ENCODE measurements at regions not wholly inside any gene's neighbourhood (a gene's known extent, or its start where the extent isn't known, plus 50 kb on each side); places are given as distances from the start of the nearest gene placed in this dataset.

DNA sequence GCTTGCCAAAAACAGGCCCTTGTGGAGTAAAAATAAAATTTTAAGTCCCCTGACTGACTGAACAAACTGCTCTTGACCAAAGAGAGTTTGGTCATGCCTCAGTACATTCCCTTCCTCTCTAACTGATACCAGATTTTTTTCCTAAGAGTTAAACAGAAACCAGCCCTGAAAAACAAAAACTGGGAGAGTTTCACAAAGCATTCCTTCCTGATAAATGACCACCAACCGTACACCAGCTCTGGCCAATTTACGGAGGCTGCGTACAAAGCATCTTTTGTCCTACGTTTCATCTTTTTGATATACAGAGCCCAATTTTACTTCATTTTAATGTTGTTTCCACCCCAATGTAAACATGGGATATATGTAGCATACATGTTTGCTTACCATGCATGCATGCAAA, 477.4 kb upstream of the HTR1E start:
- TF ChIP-seq, protein P1, sequence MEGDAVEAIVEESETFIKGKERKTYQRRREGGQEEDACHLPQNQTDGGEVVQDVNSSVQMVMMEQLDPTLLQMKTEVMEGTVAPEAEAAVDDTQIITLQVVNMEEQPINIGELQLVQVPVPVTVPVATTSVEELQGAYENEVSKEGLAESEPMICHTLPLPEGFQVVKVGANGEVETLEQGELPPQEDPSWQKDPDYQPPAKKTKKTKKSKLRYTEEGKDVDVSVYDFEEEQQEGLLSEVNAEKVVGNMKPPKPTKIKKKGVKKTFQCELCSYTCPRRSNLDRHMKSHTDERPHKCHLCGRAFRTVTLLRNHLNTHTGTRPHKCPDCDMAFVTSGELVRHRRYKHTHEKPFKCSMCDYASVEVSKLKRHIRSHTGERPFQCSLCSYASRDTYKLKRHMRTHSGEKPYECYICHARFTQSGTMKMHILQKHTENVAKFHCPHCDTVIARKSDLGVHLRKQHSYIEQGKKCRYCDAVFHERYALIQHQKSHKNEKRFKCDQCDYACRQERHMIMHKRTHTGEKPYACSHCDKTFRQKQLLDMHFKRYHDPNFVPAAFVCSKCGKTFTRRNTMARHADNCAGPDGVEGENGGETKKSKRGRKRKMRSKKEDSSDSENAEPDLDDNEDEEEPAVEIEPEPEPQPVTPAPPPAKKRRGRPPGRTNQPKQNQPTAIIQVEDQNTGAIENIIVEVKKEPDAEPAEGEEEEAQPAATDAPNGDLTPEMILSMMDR (IDR thresholded peaks at IDR 0.05), result no peak
- no peak for TF ChIP-seq ZFX (IDR thresholded peaks at IDR 0.05; ENCODE audit: borderline replicate concordance)

Measured in 22Rv1 (cell line).